H9 (cell line): ENCODE measurements at regions not wholly inside any gene's neighbourhood (a gene's known extent, or its start where the extent isn't known, plus 50 kb on each side); places are given as distances from the start of the nearest gene placed in this dataset.

Source experiments
- DNase-seq: peaks from one replicate; pipeline ENCODE4 v3.0.0-alpha.2; 2017
- H2AFZ ChIP-seq: one replicate; pipeline ENCODE4 v1.6.1; 2013; ENCODE audit warnings: mild to moderate bottlenecking, low read length, control low read depth, moderate library complexity
- H2AK5ac ChIP-seq: 2 replicates; pipeline ENCODE4 v1.6.1; 2013; ENCODE audit warnings: low read length, control low read depth, mixed read lengths; ENCODE audit not compliant: insufficient read length
- H2BK120ac ChIP-seq: one replicate; pipeline ENCODE4 v1.6.1; 2013; ENCODE audit warnings: low read depth, mild to moderate bottlenecking, low read length, control low read depth, inconsistent platforms; ENCODE audit not compliant: poor library complexity, severe bottlenecking
- H2BK12ac ChIP-seq: 2 replicates; pipeline ENCODE4 v1.6.1; 2013; ENCODE audit warnings: low read length, control low read depth, mixed read lengths, low read depth; ENCODE audit not compliant: insufficient read length
- H2BK15ac ChIP-seq: 2 replicates; pipeline ENCODE4 v1.6.1; 2013; ENCODE audit warnings: low read depth, low read length, control low read depth
- H2BK20ac ChIP-seq: one replicate; pipeline ENCODE4 v1.6.1; 2013; ENCODE audit warnings: low read depth, mild to moderate bottlenecking, low read length, control low read depth, inconsistent platforms; ENCODE audit not compliant: poor library complexity, severe bottlenecking
- H2BK5ac ChIP-seq: 2 replicates; pipeline ENCODE4 v1.6.1; 2013; ENCODE audit warnings: low read length, control low read depth, mixed read lengths; ENCODE audit not compliant: insufficient read length
- H3K14ac ChIP-seq: 2 replicates; pipeline ENCODE4 v1.6.1; 2013; ENCODE audit warnings: low read length, control low read depth; ENCODE audit not compliant: insufficient read depth
- H3K18ac ChIP-seq: 2 replicates; pipeline ENCODE4 v1.6.1; 2013; ENCODE audit warnings: low read depth, mild to moderate bottlenecking, mixed read lengths, low read length, control low read depth; ENCODE audit not compliant: insufficient read length
- H3K23ac ChIP-seq: 2 replicates; pipeline ENCODE4 v1.6.1; 2013; ENCODE audit warnings: low read length, control low read depth, mixed read lengths, low read depth; ENCODE audit not compliant: insufficient read length
- H3K23me2 ChIP-seq: 2 replicates; pipeline ENCODE4 v1.6.1; 2013; ENCODE audit warnings: low read depth, mild to moderate bottlenecking, mixed read lengths, low read length, control low read depth; ENCODE audit not compliant: insufficient read length, poor library complexity, severe bottlenecking
- H3K27ac ChIP-seq: 2 replicates; pipeline ENCODE4 v1.5.1; 2013; ENCODE audit warnings: low read length, control low read depth, mixed read lengths, low read depth; ENCODE audit not compliant: insufficient read length
- H3K27me3 ChIP-seq: 2 replicates; pipeline ENCODE4 v1.6.1; 2013; ENCODE audit warnings: low read length, control low read depth, inconsistent platforms; ENCODE audit not compliant: insufficient read depth
- H3K4ac ChIP-seq: 2 replicates; pipeline ENCODE4 v1.6.1; 2013; ENCODE audit warnings: low read depth, mild to moderate bottlenecking, control low read depth, inconsistent platforms, low read length, moderate library complexity
- H3K4me1 ChIP-seq: 2 replicates; pipeline ENCODE4 v1.6.1; 2013; ENCODE audit warnings: low read length, control low read depth, inconsistent platforms; ENCODE audit not compliant: insufficient read depth
- H3K4me2 ChIP-seq: 2 replicates; pipeline ENCODE4 v1.6.1; 2013; ENCODE audit warnings: low read length, control low read depth, mixed read lengths; ENCODE audit not compliant: insufficient read length, insufficient read depth
- H3K56ac ChIP-seq: 2 replicates; pipeline ENCODE4 v1.6.1; 2013; ENCODE audit warnings: low read depth, mild to moderate bottlenecking, mixed read lengths, low read length, control low read depth; ENCODE audit not compliant: insufficient read length
- H3K79me1 ChIP-seq: 2 replicates; pipeline ENCODE4 v1.6.1; 2013; ENCODE audit warnings: low read depth, mild to moderate bottlenecking, moderate library complexity, low read length, control low read depth, inconsistent platforms; ENCODE audit not compliant: insufficient read depth, poor library complexity, severe bottlenecking
- H3K79me2 ChIP-seq: 2 replicates; pipeline ENCODE4 v1.6.1; 2013; ENCODE audit warnings: low read length, control low read depth, inconsistent platforms; ENCODE audit not compliant: insufficient read depth
- H3K9ac ChIP-seq: 2 replicates; pipeline ENCODE4 v1.6.1; 2013; ENCODE audit warnings: low read length, control low read depth, mixed read lengths; ENCODE audit not compliant: insufficient read length; ENCODE audit errors: extremely low read depth
- H3K9me3 ChIP-seq: one replicate; pipeline ENCODE4 v1.6.1; 2013; ENCODE audit warnings: low read depth, low read length, inconsistent platforms; ENCODE audit not compliant: control insufficient read depth
- H3T11ph ChIP-seq: one replicate; pipeline ENCODE4 v1.6.1; 2013; ENCODE audit warnings: mild to moderate bottlenecking, low read length, control low read depth, inconsistent platforms
- H4K20me1 ChIP-seq: one replicate; pipeline ENCODE4 v1.6.1; 2013; ENCODE audit not compliant: control insufficient read depth, insufficient read length, insufficient read depth
- H4K5ac ChIP-seq: 2 replicates; pipeline ENCODE4 v1.6.1; 2013; ENCODE audit warnings: low read depth, mild to moderate bottlenecking, mixed read lengths, low read length, control low read depth; ENCODE audit not compliant: insufficient read length
- H4K8ac ChIP-seq: replicated peaks from 2 replicates; pipeline ENCODE4 v1.6.1; 2013; ENCODE audit warnings: low read length, control low read depth, mixed read lengths, low read depth; ENCODE audit not compliant: insufficient read length
- H4K91ac ChIP-seq: 2 replicates; pipeline ENCODE4 v1.6.1; 2013; ENCODE audit warnings: low read depth, mild to moderate bottlenecking, moderate library complexity, mixed read lengths, low read length, control low read depth; ENCODE audit not compliant: insufficient read length
- H3K27ac Mint-ChIP-seq, 3 experiments: 2 replicates in 2 of 3; 3 replicates in 1 of 3; pipeline ENCODE4 v1.8.0; 2020 to 2021; ENCODE audit warnings: mixed read lengths in 3 of 3, mild to moderate bottlenecking in 1 of 3, moderate library complexity in 1 of 3
- H3K27me3 Mint-ChIP-seq: 2 replicates; pipeline ENCODE4 v1.8.0; 2021; ENCODE audit warnings: low read depth, mild to moderate bottlenecking, moderate library complexity, mixed read lengths
- H3K36me3 Mint-ChIP-seq, 3 experiments: 2 replicates in 2 of 3; 3 replicates in 1 of 3; pipeline ENCODE4 v1.8.0; 2020 to 2021; ENCODE audit warnings: low read depth in 3 of 3, mixed read lengths in 3 of 3; ENCODE audit not compliant: insufficient read depth in 1 of 3
- H3K4me1 Mint-ChIP-seq, 2 experiments: 2 replicates each; pipeline ENCODE4 v1.8.0; 2020; ENCODE audit warnings: mixed read lengths in 2 of 2
- H3K4me3 Mint-ChIP-seq, 2 experiments: 2 replicates in 1 of 2; 3 replicates in 1 of 2; pipeline ENCODE4 v1.8.0; 2020 to 2021; ENCODE audit warnings: mild to moderate bottlenecking in 2 of 2, mixed read lengths in 2 of 2, moderate library complexity in 1 of 2
- H3K9me3 Mint-ChIP-seq, 2 experiments: 2 replicates in 1 of 2; 3 replicates in 1 of 2; pipeline ENCODE4 v1.8.0; 2020; ENCODE audit warnings: mild to moderate bottlenecking in 2 of 2, mixed read lengths in 2 of 2, moderate library complexity in 1 of 2
- WGBS: extraction: QIAGEN DNeasy Blood & Tissue Kit; methylation state at CpG from one replicate; pipeline ENCODE4 v1.1.7; 2013; ENCODE audit warnings: missing lambda C conversion rate, low lambda C conversion rate, mixed read lengths; ENCODE audit not compliant: insufficient read length; ENCODE audit errors: extremely low coverage; 5-methylcytosine and 5-hydroxymethylcytosine counted together
- TF ChIP-seq, protein P1 (sequence below): fragments of 200-600 bp; sonication (generic); conservative IDR thresholded peaks from 3 replicates; pipeline ENCODE4 v1.8.0; 2021; ENCODE audit warnings: antibody characterized with exemption, mild to moderate bottlenecking

DNA sequence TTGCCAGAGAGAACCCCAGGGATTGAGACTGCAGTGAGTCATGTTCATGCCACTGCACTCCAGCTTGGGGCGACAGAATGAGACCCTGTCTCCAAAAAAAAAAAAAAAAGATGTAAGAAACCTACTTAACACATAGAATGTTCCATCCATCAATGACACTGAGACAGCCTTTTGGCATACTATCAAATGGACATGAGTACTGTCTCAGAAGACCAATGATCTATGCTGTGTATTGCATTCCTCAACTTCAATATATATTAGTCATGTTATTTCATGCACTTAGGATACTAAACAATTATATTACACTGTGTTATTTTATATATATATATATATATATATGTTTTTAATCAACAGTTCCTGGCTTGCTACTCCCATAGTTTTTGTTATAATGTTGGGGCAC is 57.1 kb upstream of the ANKH start:
- H2BK12ac ChIP-seq, result no peak overlapping the region
- no peak overlapping the region for H3K23ac ChIP-seq
- H3K18ac ChIP-seq, result no peak overlapping the region
- H2BK5ac ChIP-seq, result no peak overlapping the region
- H3K23me2 ChIP-seq, result no peaks in the 10 kb centered on the region
- TF ChIP-seq, protein P1, sequence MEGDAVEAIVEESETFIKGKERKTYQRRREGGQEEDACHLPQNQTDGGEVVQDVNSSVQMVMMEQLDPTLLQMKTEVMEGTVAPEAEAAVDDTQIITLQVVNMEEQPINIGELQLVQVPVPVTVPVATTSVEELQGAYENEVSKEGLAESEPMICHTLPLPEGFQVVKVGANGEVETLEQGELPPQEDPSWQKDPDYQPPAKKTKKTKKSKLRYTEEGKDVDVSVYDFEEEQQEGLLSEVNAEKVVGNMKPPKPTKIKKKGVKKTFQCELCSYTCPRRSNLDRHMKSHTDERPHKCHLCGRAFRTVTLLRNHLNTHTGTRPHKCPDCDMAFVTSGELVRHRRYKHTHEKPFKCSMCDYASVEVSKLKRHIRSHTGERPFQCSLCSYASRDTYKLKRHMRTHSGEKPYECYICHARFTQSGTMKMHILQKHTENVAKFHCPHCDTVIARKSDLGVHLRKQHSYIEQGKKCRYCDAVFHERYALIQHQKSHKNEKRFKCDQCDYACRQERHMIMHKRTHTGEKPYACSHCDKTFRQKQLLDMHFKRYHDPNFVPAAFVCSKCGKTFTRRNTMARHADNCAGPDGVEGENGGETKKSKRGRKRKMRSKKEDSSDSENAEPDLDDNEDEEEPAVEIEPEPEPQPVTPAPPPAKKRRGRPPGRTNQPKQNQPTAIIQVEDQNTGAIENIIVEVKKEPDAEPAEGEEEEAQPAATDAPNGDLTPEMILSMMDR, result no peak
- no peak overlapping the region for H2BK15ac ChIP-seq
- no peak overlapping the region for H2BK20ac ChIP-seq
- H3K4me1 ChIP-seq, result no peaks in the 10 kb centered on the region
- H4K8ac ChIP-seq, result no peak overlapping the region
- H2BK120ac ChIP-seq, result no peak overlapping the region
- no CpG with 5 or more reads among the region's 1 CpG for WGBS
- no peak overlapping the region for H4K91ac ChIP-seq
- Mint-ChIP-seq H3K27ac (no peak overlapping the region), H3K4me3 (no peak overlapping the region), H3K9me3 (no peaks in the 10 kb centered on the region; a peak in 1 of 5 replicates), H3K27me3 (no peaks in the 10 kb centered on the region), H3K4me1 (no peaks in the 10 kb centered on the region), H3K36me3 (no peaks in the 10 kb centered on the region)
- no peaks in the 10 kb centered on the region for H4K20me1 ChIP-seq
- no peaks in the 10 kb centered on the region for H3K27me3 ChIP-seq
- H3K14ac ChIP-seq, result no peak overlapping the region
- no peak overlapping the region for H3K9ac ChIP-seq
- no peak overlapping the region for H3K4me2 ChIP-seq
- no peak overlapping the region for H4K5ac ChIP-seq
- DNase-seq, result no peak
- no peaks in the 10 kb centered on the region for H3K9me3 ChIP-seq
- H3K79me2 ChIP-seq, result no peaks in the 10 kb centered on the region
- no peak overlapping the region for H3T11ph ChIP-seq
- H3K56ac ChIP-seq, result no peak overlapping the region
- H3K79me1 ChIP-seq, result no peaks in the 10 kb centered on the region
- no peak overlapping the region for H3K4ac ChIP-seq
- H3K27ac ChIP-seq, result no peak overlapping the region
- no peak overlapping the region for H2AK5ac ChIP-seq
- H2AFZ ChIP-seq, result no peak overlapping the region
